Liver (tissue), 8 donors: ENCODE measurements at regions not wholly inside any gene's neighbourhood (a gene's known extent, or its start where the extent isn't known, plus 50 kb on each side); places are given as distances from the start of the nearest gene placed in this dataset.

ENCODE experiments used
- DNase-seq: peaks from one replicate; pipeline ENCODE4 v3.0.0-alpha.2; 2017; ENCODE audit warnings: low spot score
- H3K27ac ChIP-seq, 2 donors: one replicate each; pipeline ENCODE4 v1.7.0; 2013; ENCODE audit warnings: inconsistent platforms in 2 of 2, low read length in 2 of 2, control low read depth in 1 of 2, low read depth in 1 of 2, mild to moderate bottlenecking in 1 of 2
- H3K27me3 ChIP-seq, 4 donors: one replicate each; pipeline versions ENCODE4 v1.6.1 to v1.7.0; 2013; ENCODE audit warnings: low read length in 3 of 4, inconsistent platforms in 1 of 4, mild to moderate bottlenecking in 1 of 4, moderate library complexity in 1 of 4; ENCODE audit not compliant: control insufficient read depth in 4 of 4, insufficient read depth in 4 of 4
- H3K36me3 ChIP-seq, 4 donors: one replicate each; pipeline versions ENCODE4 v1.6.1 to v1.7.0; 2013; ENCODE audit warnings: low read length in 3 of 4, mild to moderate bottlenecking in 3 of 4, low read depth in 1 of 4, moderate library complexity in 1 of 4; ENCODE audit not compliant: control insufficient read depth in 4 of 4, insufficient read depth in 3 of 4
- H3K4me1 ChIP-seq, 4 donors: one replicate each; pipeline versions ENCODE4 v1.6.1 to v1.7.0; 2013; ENCODE audit warnings: low read length in 3 of 4, mild to moderate bottlenecking in 3 of 4, moderate library complexity in 1 of 4; ENCODE audit not compliant: control insufficient read depth in 4 of 4, insufficient read depth in 4 of 4
- H3K4me3 ChIP-seq, 3 donors: one replicate each; pipeline versions ENCODE4 v1.6.1 to v1.7.0; 2013; ENCODE audit warnings: low read length in 3 of 3, control low read depth in 1 of 3, low read depth in 1 of 3, mild to moderate bottlenecking in 1 of 3
- H3K9ac ChIP-seq, 2 donors: one replicate each; pipeline ENCODE4 v1.7.0; 2013; ENCODE audit warnings: low read length in 2 of 2, mild to moderate bottlenecking in 2 of 2, moderate library complexity in 2 of 2, control low read depth in 1 of 2, low read depth in 1 of 2
- H3K9me3 ChIP-seq, 4 donors: one replicate each; pipeline versions ENCODE4 v1.6.1 to v1.7.0; 2013; ENCODE audit warnings: low read length in 3 of 4; ENCODE audit not compliant: control insufficient read depth in 4 of 4
- CTCF ChIP-seq: fragments of 150-350 bp; IDR thresholded peaks from 2 replicates; pipeline ENCODE4 v1.5.1; 2017; ENCODE audit warnings: improper control_type of control experiment, low read depth, low read length; ENCODE audit not compliant: missing input control
- EGR1 ChIP-seq, 2 donors: IDR thresholded peaks; 2 replicates each; pipeline ENCODE4 v1.6.1; 2016 to 2018; ENCODE audit warnings: antibody characterized with exemption in 2 of 2, low read depth in 2 of 2
- FOXA1 ChIP-seq: IDR thresholded peaks from 2 replicates; pipeline ENCODE4 v1.6.1; 2016; ENCODE audit warnings: antibody characterized with exemption
- FOXA2 ChIP-seq: IDR thresholded peaks from 2 replicates; pipeline ENCODE4 v1.6.1; 2016; ENCODE audit warnings: antibody characterized with exemption
- GABPA ChIP-seq, 2 donors: IDR thresholded peaks in 1 of 2; conservative IDR thresholded peaks in 1 of 2; 2 replicates each; pipeline ENCODE4 v1.6.1; 2016; ENCODE audit warnings: antibody characterized with exemption in 2 of 2, mild to moderate bottlenecking in 1 of 2, moderate library complexity in 1 of 2
- HNF4A ChIP-seq, 2 donors: conservative IDR thresholded peaks; 2 replicates each; pipeline ENCODE4 v1.6.1; 2016; ENCODE audit warnings: antibody characterized with exemption in 2 of 2, mild to moderate bottlenecking in 2 of 2
- HNF4G ChIP-seq: IDR thresholded peaks from 2 replicates; pipeline ENCODE4 v1.6.1; 2016; ENCODE audit warnings: antibody characterized with exemption
- JUND ChIP-seq, 2 donors: IDR thresholded peaks; 2 replicates each; pipeline ENCODE4 v1.6.1; 2016; ENCODE audit warnings: antibody characterized with exemption in 2 of 2
- NR2F2 ChIP-seq: IDR thresholded peaks from 2 replicates; pipeline ENCODE4 v1.6.1; 2016; ENCODE audit warnings: antibody characterized with exemption
- RAD21 ChIP-seq, 2 donors: IDR thresholded peaks; 2 replicates each; pipeline ENCODE4 v1.6.1; 2016; ENCODE audit warnings: antibody characterized with exemption in 2 of 2, mild to moderate bottlenecking in 2 of 2
- RXRA ChIP-seq, 2 donors: IDR thresholded peaks; 2 replicates each; pipeline ENCODE4 v1.6.1; 2017 to 2018; ENCODE audit warnings: antibody characterized with exemption in 2 of 2, mild to moderate bottlenecking in 1 of 2
- SP1 ChIP-seq: IDR thresholded peaks from 2 replicates; pipeline ENCODE4 v1.6.1; 2018; ENCODE audit warnings: antibody characterized with exemption, mild to moderate bottlenecking
- TAF1 ChIP-seq: conservative IDR thresholded peaks from 2 replicates; pipeline ENCODE4 v1.6.1; 2016; ENCODE audit warnings: antibody characterized with exemption, mild to moderate bottlenecking
- YY1 ChIP-seq: IDR thresholded peaks from 2 replicates; pipeline ENCODE4 v1.6.1; 2016; ENCODE audit warnings: antibody characterized with exemption, mild to moderate bottlenecking
- ZBTB33 ChIP-seq: IDR thresholded peaks from 2 replicates; pipeline ENCODE4 v1.6.1; 2016; ENCODE audit warnings: antibody characterized with exemption
- WGBS: extraction: QIAGEN DNeasy Blood & Tissue Kit; methylation state at CpG from one replicate; pipeline ENCODE4 v1.1.7; 2013; 5-methylcytosine and 5-hydroxymethylcytosine counted together
- TF ChIP-seq, protein P1 (sequence below): IDR thresholded peaks from 2 replicates; pipeline ENCODE4 v1.6.1; 2016; ENCODE audit warnings: antibody characterized with exemption, mild to moderate bottlenecking
- TF ChIP-seq, protein P2 (sequence below): IDR thresholded peaks from 2 replicates; pipeline ENCODE4 v1.6.1; 2016; ENCODE audit warnings: antibody characterized with exemption
- TF ChIP-seq, protein P3 (sequence below): IDR thresholded peaks from 2 replicates; pipeline ENCODE4 v1.6.1; 2016; ENCODE audit warnings: antibody characterized with exemption
- donor health status: healthy.
- donor health status: healthy.
- donor health status: healthy.
- donor health status: healthy.
- donor health status: healthy.

GRCh38 chr7:17677408-17677807 is 262.9 kb downstream of the SNX13 start:
- Histone ChIP-seq H3K9ac (no peak overlapping the region), H3K4me3 (no peak overlapping the region), H3K27ac (no peak overlapping the region), H3K27me3 (peaks cover 0 to 2% (median 0%) of the 10 kb centered on the region in 4 donors), H3K4me1 (peaks cover 0 to 4% (median 0%) of the 10 kb centered on the region in 4 donors), H3K36me3 (no peaks in the 10 kb centered on the region), H3K9me3 (no peaks in the 10 kb centered on the region)
- TF ChIP-seq GABPA (IDR thresholded peaks at IDR 0.05 in 1 of 2, conservative IDR thresholded peaks at IDR 0.05 in 1 of 2) = no peak
- TF ChIP-seq, protein P1, sequence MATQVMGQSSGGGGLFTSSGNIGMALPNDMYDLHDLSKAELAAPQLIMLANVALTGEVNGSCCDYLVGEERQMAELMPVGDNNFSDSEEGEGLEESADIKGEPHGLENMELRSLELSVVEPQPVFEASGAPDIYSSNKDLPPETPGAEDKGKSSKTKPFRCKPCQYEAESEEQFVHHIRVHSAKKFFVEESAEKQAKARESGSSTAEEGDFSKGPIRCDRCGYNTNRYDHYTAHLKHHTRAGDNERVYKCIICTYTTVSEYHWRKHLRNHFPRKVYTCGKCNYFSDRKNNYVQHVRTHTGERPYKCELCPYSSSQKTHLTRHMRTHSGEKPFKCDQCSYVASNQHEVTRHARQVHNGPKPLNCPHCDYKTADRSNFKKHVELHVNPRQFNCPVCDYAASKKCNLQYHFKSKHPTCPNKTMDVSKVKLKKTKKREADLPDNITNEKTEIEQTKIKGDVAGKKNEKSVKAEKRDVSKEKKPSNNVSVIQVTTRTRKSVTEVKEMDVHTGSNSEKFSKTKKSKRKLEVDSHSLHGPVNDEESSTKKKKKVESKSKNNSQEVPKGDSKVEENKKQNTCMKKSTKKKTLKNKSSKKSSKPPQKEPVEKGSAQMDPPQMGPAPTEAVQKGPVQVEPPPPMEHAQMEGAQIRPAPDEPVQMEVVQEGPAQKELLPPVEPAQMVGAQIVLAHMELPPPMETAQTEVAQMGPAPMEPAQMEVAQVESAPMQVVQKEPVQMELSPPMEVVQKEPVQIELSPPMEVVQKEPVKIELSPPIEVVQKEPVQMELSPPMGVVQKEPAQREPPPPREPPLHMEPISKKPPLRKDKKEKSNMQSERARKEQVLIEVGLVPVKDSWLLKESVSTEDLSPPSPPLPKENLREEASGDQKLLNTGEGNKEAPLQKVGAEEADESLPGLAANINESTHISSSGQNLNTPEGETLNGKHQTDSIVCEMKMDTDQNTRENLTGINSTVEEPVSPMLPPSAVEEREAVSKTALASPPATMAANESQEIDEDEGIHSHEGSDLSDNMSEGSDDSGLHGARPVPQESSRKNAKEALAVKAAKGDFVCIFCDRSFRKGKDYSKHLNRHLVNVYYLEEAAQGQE = no peak
- TF ChIP-seq FOXA2 = no peak
- no peak for TF ChIP-seq RAD21 (IDR thresholded peaks at IDR 0.05)
- TF ChIP-seq, protein P2, sequence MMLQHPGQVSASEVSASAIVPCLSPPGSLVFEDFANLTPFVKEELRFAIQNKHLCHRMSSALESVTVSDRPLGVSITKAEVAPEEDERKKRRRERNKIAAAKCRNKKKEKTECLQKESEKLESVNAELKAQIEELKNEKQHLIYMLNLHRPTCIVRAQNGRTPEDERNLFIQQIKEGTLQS = no peak
- TF ChIP-seq, protein P3, sequence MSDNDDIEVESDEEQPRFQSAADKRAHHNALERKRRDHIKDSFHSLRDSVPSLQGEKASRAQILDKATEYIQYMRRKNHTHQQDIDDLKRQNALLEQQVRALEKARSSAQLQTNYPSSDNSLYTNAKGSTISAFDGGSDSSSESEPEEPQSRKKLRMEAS = no peak
- no peak for TF ChIP-seq NR2F2
- no peak for TF ChIP-seq SP1
- no peak for TF ChIP-seq JUND (IDR thresholded peaks at IDR 0.05)
- no peak for TF ChIP-seq YY1
- no peak for TF ChIP-seq EGR1 (IDR thresholded peaks at IDR 0.05; ENCODE audit: low read depth in 2 of 2)
- no peak for TF ChIP-seq ZBTB33
- no peak for TF ChIP-seq RXRA (IDR thresholded peaks at IDR 0.05)
- TF ChIP-seq FOXA1 = no peak
- TF ChIP-seq HNF4A (conservative IDR thresholded peaks at IDR 0.05) = no peak
- no peak for TF ChIP-seq HNF4G
- no peak for TF ChIP-seq CTCF
- no peak for TF ChIP-seq TAF1
- DNase-seq = no peak
- 54% methylated on average over 2 of the region's 2 CpGs for WGBS
